ENCODE measurements at regions not wholly inside any gene's neighbourhood (a gene's known extent, or its start where the extent isn't known, plus 50 kb on each side); places are given as distances from the start of the nearest gene placed in this dataset.

- TF ChIP-seq CTCF (IDR thresholded peaks at IDR 0.05) (no peak), POLR2A (IDR thresholded peaks at IDR 0.05) (no peak)
These were observed 166.5 kb upstream of the ANKFN1 start for GRCh38 chr17:55986817-55987216.

All from Peyer's patch (tissue), 4 donors.